ENCODE measurements at regions not wholly inside any gene's neighbourhood (a gene's known extent, or its start where the extent isn't known, plus 50 kb on each side); places are given as distances from the start of the nearest gene placed in this dataset.

DNA sequence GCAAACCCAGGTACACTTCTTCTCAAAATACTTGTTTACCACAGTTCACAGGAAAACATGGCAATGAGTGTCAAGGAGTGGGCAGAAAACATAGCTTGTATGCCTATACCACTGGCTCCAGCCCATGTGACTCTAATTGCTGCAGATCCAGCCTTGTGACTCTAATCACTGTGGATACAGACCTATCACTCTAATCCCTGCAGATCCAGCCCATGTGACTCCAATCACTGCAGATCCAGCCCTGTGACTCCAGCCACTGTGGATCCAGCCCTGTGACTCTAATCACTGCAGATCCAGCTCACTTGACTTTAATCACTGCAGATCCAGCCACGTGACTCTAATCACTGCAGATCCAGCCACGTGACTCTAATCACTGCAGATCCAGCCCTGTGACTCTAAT, 366.3 kb upstream of the IRX4 start:
- no peak for DNase-seq (ENCODE audit: low spot score)

DNA sequence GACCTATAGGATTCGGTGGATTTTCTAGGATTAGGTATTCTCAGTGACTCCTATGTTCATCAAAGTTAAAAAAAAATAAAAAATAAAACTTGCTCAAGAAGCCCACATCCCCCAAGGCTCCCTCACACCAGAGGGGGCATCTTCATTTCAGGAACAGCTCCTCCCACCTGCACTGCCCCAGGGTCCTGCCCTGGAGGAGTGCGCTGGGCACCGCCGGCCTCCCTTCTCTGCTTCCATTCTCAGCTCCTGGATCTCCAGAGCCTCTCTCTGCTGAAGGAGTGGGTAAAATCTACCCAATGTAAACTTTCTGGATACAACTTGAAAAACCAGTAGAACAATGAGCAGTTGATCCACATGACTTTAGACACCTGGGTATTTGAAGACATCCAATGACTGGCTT, 359.8 kb upstream of the IRX4 start:
- DNase-seq (ENCODE audit: low spot score): no peak

DNA sequence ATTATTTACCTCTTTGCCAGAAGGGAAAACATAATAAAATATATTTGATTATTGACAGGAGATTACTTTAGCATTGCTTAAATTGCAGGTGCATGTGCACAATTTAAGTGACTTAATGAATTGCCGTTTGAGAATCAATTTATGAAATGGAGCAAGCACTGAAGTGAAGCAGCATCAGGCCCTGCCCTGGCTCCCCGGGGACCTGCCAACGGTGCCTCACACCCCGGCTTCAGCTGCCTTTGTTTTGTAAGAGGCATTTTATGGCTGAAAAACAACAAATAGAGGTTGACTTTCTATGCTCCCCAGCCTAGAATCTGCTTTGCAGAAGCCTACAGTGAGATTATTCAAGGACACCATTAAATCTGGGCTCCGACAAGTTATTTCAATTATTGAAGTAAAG, 359.1 kb upstream of the IRX4 start:
- no peak for DNase-seq (ENCODE audit: low spot score)

DNA sequence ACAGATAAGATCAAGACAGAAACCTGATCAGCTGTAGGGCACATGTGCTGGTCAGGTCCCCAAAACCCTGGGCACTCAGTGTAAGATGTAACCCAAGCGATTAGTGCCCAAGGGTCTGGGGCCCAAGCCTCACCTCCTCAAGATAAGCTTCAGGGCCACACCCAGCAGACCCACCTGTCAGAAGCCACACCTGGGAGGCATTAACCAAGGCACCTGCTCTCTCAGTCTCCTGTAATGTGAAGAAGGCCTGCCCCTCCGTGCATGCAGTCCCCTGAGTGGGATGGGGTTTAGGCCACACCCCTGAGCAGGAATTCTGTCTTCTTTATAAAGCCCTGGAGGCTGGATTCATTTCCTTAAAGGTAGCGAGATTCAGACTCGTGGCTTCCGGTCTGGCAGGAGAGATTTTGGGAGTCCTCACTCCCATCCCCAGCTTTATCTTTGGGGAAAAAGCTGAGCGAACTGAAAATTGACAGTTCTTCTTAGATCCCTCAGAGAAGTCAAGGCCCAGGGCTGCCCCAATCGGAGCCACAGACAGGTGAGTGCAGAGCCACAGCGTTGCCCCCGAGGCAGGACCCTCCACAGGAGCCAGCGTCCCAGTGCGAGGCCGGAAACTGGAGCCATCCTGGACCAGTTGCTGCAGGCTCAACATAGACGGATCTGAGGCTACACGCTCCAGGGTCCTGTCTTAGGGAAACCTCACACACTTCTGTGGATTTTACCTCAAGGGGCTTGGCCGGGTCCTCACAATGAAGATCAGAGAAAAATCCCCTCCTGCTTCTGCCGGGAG, 357.6 kb upstream of the IRX4 start:
- DNase-seq (ENCODE audit: low spot score): no peak

GRCh38 chr5:2239201-2239910, 356.6 kb upstream of the IRX4 start:
- DNase-seq (ENCODE audit: low spot score): no peak

GRCh38 chr5:2238732-2239131, 356.0 kb upstream of the IRX4 start:
- DNase-seq (ENCODE audit: low spot score): no peak

- DNase-seq (ENCODE audit: low spot score): no peak
Observed at GRCh38 chr5:2227433-2227832, 344.7 kb upstream of the IRX4 start.

GRCh38 chr5:2224689-2225088, 342.0 kb upstream of the IRX4 start:
- no peak for DNase-seq (ENCODE audit: low spot score)

DNA sequence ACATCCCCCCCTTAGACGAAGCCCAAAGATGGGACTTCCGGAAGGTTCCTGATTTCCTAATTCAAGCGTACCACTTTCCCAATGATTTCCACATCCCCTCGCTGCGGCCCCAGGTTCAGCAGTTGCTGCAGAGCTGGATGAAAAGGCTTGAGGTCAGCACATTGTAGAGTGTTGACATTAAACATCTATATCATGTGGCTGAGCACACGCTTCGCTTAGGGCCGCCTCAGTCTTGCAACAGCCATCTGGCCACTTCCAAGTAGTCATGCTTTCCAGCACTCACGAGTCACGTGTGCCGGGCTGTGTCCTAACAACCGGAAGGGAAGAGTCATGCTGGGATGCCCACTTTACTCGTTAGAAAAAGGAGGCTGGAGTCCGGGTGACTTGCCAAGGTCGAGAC, 340.6 kb upstream of the IRX4 start:
- no peak for DNase-seq (ENCODE audit: low spot score)

DNA sequence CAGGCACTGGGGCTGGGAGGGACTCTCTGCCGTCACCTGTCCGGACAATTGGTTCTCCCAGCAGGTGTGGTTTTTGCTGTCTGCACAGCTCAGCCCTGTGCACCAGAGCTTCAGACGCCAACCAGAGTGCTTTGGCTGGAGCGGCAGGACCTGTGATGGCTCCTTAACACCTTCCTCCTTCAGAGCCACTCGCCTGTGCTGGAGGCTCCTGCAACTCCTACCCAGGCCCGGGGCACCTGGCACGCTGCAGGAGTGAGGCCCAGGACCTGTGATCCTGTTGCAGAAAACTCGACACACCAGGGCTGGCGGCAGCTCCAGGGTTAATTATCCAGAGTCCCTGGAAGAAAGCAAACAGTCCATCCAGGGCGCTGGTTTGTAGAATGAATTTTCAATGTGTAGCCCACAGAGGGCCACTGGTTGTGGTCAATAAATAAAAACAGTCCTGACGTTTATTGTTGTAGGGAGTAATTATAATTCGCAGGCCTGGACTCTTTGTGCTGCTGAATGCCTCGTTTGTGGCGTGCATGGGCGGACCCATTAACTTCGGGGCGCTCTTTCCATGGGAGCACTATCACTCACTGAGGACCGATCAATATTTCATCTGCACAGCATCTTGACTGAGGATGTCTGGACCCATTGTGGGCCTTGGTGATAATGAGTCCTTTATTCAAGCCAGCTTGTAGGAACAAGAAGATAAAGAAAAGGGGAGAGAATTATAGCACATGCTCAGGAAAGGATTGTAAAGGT, 339.7 kb upstream of the IRX4 start:
- no peak for DNase-seq (ENCODE audit: low spot score)

- DNase-seq (ENCODE audit: low spot score): no peak
Observed at GRCh38 chr5:2221450-2221849, 338.7 kb upstream of the IRX4 start.

- DNase-seq (ENCODE audit: low spot score): no peak
Observed at GRCh38 chr5:2220741-2221140, 338.0 kb upstream of the IRX4 start.

GRCh38 chr5:2219149-2219776, 336.5 kb upstream of the IRX4 start:
- DNase-seq (ENCODE audit: low spot score): no peak

GRCh38 chr5:2217219-2217618, 334.5 kb upstream of the IRX4 start:
- DNase-seq (ENCODE audit: low spot score): no peak

DNA sequence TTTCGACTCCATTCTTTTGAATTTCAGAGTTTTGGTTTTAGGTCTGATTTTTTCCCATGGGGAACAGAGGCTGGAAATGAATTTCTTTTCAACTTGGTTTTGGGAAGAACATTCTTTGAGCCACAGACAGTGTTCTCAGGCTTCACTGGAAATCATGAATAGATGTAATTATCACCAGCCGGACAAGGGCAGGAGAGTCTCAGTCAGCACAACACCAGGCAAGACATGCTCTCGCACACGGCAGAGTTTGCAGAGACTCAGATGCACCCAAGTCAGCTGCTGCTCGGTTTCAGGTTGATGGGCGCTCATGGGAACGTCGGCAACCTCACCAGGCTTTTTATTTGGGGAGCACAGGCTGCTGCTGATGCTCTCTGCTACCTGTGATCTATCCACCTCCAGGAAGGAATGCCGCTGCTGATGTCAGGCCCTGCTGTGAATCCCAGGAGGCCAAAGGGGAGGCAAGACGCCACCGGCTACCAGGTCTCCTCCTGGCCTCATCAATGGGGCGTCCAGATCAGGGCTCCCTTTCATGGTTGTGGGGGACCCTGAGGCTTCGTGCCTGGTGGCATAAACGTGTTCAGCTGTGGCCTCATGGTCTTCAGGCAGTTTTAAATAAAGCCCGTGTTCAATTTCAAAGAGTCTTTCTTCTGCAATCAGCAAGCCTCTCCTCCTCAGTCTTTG, 332.3 kb upstream of the IRX4 start:
- no peak for DNase-seq (ENCODE audit: low spot score)

DNA sequence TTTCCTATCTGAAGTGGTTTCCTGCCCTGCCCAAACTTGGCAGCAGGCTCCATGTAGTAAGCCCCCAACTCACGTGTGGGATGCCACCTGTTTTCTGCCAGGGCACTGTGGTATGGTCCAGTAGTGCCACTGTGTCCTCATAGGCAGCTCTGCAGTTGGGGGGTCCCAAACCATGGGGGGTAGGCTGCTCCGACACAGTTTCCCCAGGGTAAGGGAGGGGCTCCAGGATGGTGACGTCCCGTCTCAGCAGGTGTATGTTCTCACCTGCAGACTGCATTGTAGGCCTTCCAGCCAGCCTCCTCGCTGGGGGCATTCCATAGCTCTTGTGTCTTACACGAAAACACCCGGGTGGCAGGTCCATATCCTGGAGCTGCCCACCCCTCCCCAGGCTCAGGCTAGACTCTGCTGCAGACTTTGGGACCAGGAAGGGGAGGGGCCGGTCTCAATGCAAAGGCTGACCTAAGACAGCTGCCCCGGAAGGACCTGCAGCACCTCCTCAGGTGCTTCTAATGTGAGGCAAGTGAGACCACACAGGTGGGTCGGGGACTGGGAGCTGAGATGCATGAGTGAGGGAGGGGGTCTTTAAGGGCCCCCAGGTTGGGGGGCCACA, 330.5 kb upstream of the IRX4 start:
- DNase-seq (ENCODE audit: low spot score): no peak

DNA sequence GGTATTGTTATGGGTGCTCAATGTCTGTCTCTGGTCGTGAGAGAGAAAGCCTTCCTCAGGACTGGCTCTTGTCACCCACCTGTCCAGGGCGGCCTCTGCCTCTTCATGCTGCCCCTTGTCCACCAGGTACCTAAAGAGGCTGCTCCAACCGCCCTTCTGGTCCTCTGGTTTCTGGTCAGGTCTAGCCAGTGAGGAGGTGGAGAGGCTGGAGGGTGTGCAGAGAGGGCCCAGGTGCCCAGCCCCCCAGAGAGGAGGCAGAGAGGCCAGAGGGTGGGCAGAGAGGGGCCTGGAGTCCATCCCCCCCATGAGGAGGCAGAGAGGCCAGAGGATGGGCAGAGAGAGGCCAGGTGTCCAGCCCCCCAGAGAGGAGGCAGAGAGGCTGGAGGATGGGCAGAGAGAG, 329.8 kb upstream of the IRX4 start:
- no peak for DNase-seq (ENCODE audit: low spot score)

DNA sequence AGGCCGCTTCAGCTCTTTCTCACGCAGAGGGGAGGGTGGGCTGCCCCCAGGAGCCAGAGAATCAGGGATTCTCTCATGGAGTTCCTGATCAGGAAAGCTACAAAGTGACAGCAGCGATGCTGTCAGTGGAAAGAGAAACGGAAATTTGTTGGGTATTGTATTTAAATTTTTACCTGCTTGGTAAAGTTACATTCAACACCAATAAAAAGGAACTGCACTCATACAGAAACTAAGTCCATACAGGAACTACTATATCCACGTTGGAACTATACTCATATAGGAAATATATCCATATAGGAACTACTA, 325.5 kb upstream of the IRX4 start:
- no peak for DNase-seq (ENCODE audit: low spot score)

- no peak for DNase-seq (ENCODE audit: low spot score)
Observed at GRCh38 chr5:2207416-2208238, 324.9 kb upstream of the IRX4 start.

DNA sequence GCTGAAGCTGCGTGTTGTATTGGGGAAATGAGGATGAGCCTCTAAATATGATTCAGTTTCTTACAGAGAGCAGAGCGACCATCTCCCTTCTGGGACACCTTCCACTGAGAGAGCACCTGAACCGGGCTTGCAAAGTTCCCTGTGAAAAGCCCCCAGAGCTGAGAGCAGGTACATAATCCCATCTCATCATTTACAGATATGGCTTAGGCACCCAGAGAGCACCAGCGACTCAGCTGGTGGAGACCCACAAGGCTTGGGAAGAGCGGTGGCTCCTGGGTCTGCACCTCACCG, 324.3 kb upstream of the IRX4 start:
- DNase-seq (ENCODE audit: low spot score): no peak
